GM12878 (cell line): ENCODE measurements at regions not wholly inside any gene's neighbourhood (a gene's known extent, or its start where the extent isn't known, plus 50 kb on each side); places are given as distances from the start of the nearest gene placed in this dataset.

ENCODE experiments used
- ATAC-seq: fragments of 200-7000 bp; cut with Tn5 transposase; 3 replicates; pipeline ENCODE4 v1.9.1; 2020; ENCODE audit warnings: mild to moderate bottlenecking, moderate library complexity
- BruUV-seq: library from RNA; stranded (reverse); fragments of 400-500 nt; replicated peaks from 2 replicates; lab custom pipeline; 2021; lab: Mats Ljungman, UMichigan
- CTCF ChIA-PET: fragments of 300-600 bp; sonication (Branson Sonifier 250); formaldehyde crosslinking; extraction: SDS; loops from one replicate; lab custom pipeline; 2021; ENCODE audit warnings: inconsistent platforms; lab: Yijun Ruan, JAX
- POLR2A ChIA-PET: fragments of 350-600 bp; formaldehyde crosslinking; extraction: SDS; loops from one replicate; lab custom pipeline; 2021; ENCODE audit warnings: inconsistent platforms; lab: Charles Lee
- RAD21 ChIA-PET: fragments of 300-600 bp; sonication (Branson Sonifier 250); formaldehyde crosslinking; loops from one replicate; lab custom pipeline; 2023; ENCODE audit warnings: antibody characterized with exemption; ENCODE audit not compliant: unreplicated experiment; lab: Charles Lee
- SMC1A ChIA-PET: fragments of 300-600 bp; sonication (Branson Sonifier 250); formaldehyde crosslinking; loops from one replicate; lab custom pipeline; 2023; ENCODE audit not compliant: unreplicated experiment, uncharacterized antibody; lab: Charles Lee
- DNase-seq: peaks from one replicate; pipeline ENCODE4 v3.0.0-alpha.2; 2011; ENCODE audit warnings: low read depth, low spot score
- FAIRE-seq: peaks from 3 replicates; lab custom pipeline; 2011; peaks lifted over from hg19 to GRCh38; lab: Jason Lieb, UNC
- H2AFZ ChIP-seq: 2 replicates; pipeline ENCODE4 v1.6.0; 2011; ENCODE audit warnings: low read depth, low read length, control low read depth; ENCODE audit not compliant: control insufficient read depth
- H3K27ac ChIP-seq: 2 replicates; pipeline ENCODE4 v1.5.1; 2011; ENCODE audit warnings: control low read depth; ENCODE audit not compliant: control insufficient read depth, insufficient read depth
- H3K27me3 ChIP-seq, 2 experiments: replicated peaks in 1 of 2; 2 replicates each; pipeline versions ENCODE4 v1.6.0 to v1.6.1; 2011; ENCODE audit warnings: low read length in 1 of 2; ENCODE audit not compliant: control insufficient read depth in 2 of 2, insufficient read depth in 2 of 2
- H3K36me3 ChIP-seq, 2 experiments: 2 replicates each; pipeline ENCODE4 v1.5.1; 2011; ENCODE audit warnings: low read length in 1 of 2; ENCODE audit not compliant: control insufficient read depth in 2 of 2, insufficient read depth in 2 of 2
- H3K4me1 ChIP-seq: 2 replicates; pipeline ENCODE4 v1.6.1; 2011; ENCODE audit warnings: mild to moderate bottlenecking, low read length, moderate library complexity, mixed read lengths; ENCODE audit not compliant: control insufficient read depth, insufficient read depth
- H3K4me2 ChIP-seq: 2 replicates; pipeline ENCODE4 v1.6.0; 2011; ENCODE audit warnings: control low read depth; ENCODE audit not compliant: control insufficient read depth, insufficient read depth
- H3K4me3 ChIP-seq: fragments of 200-600 bp; sonication (generic); 2 replicates; pipeline ENCODE4 v1.5.1; 2016
- H3K79me2 ChIP-seq: 2 replicates; pipeline ENCODE4 v1.6.0; 2011; ENCODE audit warnings: low read length; ENCODE audit not compliant: control insufficient read depth, insufficient read depth
- H3K9ac ChIP-seq: 2 replicates; pipeline ENCODE4 v1.8.0; 2011; ENCODE audit warnings: low read length, control low read depth, mixed read lengths; ENCODE audit not compliant: control insufficient read depth, insufficient read depth
- H3K9me3 ChIP-seq: replicated peaks from 3 replicates; pipeline ENCODE4 v1.5.1; 2011; ENCODE audit warnings: mild to moderate bottlenecking, low read length; ENCODE audit not compliant: control insufficient read depth, insufficient read depth
- H4K20me1 ChIP-seq: 2 replicates; pipeline ENCODE4 v1.6.0; 2011; ENCODE audit not compliant: control insufficient read depth, insufficient read depth
- DPF2 ChIP-seq: fragments of 450-650 bp; IDR thresholded peaks from 2 replicates; pipeline ENCODE4 v1.6.1; 2017; ENCODE audit warnings: mild to moderate bottlenecking
- EP300 ChIP-seq, 2 experiments: fragments of 150-350 bp in 1 of 2; IDR thresholded peaks; 2 replicates each; pipeline ENCODE4 v1.6.1; 2011 to 2012; ENCODE audit warnings: low read depth in 2 of 2, low read length in 2 of 2, borderline replicate concordance in 1 of 2, improper control_type of control experiment in 1 of 2, inconsistent platforms in 1 of 2; ENCODE audit not compliant: control insufficient read depth in 1 of 2
- HDGF ChIP-seq: fragments of 450-650 bp; IDR thresholded peaks from 2 replicates; pipeline ENCODE4 v1.6.1; 2016; ENCODE audit warnings: antibody characterized with exemption
- KLF5 ChIP-seq: fragments of 450-650 bp; IDR thresholded peaks from 2 replicates; pipeline ENCODE4 v1.6.1; 2014; ENCODE audit warnings: mild to moderate bottlenecking; ENCODE audit not compliant: partially characterized antibody
- LARP7 ChIP-seq: fragments of 450-650 bp; IDR thresholded peaks from 2 replicates; pipeline ENCODE4 v1.6.1; 2017; ENCODE audit warnings: mild to moderate bottlenecking
- NR2C1 ChIP-seq: fragments of 450-650 bp; IDR thresholded peaks from 2 replicates; pipeline ENCODE4 v1.6.1; 2017; ENCODE audit warnings: antibody characterized with exemption, mild to moderate bottlenecking, moderate library complexity
- PML ChIP-seq: IDR thresholded peaks from 2 replicates; pipeline ENCODE4 v1.6.1; 2012; ENCODE audit warnings: low read length, inconsistent platforms
- SMAD5 ChIP-seq: IDR thresholded peaks from 2 replicates; pipeline ENCODE4 v1.6.1; 2016; ENCODE audit warnings: antibody characterized with exemption, low read depth
- SP1 ChIP-seq: IDR thresholded peaks from one replicate; pipeline ENCODE4 v1.6.1; 2011; ENCODE audit warnings: low read depth, low read length
- WGBS: methylation state at CpG from one replicate; pipeline ENCODE4 v1.1.6; 2016; ENCODE audit warnings: low lambda C conversion rate; ENCODE audit not compliant: insufficient replicate concordance, insufficient coverage; ENCODE audit errors: missing lambda C conversion rate; 5-methylcytosine and 5-hydroxymethylcytosine counted together
- in situ Hi-C: fragments of 300-500 bp; cut with MboI; formaldehyde crosslinking; loops from 9 replicates; pipeline ENCODE4 v1.14.3; 2018; ENCODE audit warnings: mixed read lengths
- intact Hi-C: fragments of 100-400 bp; cut with micrococcal nuclease; formaldehyde crosslinking; loops from one replicate; pipeline ENCODE4 v1.14.2; 2022; ENCODE audit not compliant: unreplicated experiment
- TF ChIP-seq, protein P1 (sequence below): IDR thresholded peaks from 2 replicates; pipeline ENCODE4 v1.6.1; 2011; ENCODE audit warnings: mild to moderate bottlenecking, low read depth, low read length, moderate library complexity; ENCODE audit not compliant: insufficient replicate concordance
- TF ChIP-seq, protein P2 (sequence below): fragments of 450-650 bp; IDR thresholded peaks from 2 replicates; pipeline ENCODE4 v1.6.1; 2017; ENCODE audit warnings: borderline replicate concordance

DNA sequence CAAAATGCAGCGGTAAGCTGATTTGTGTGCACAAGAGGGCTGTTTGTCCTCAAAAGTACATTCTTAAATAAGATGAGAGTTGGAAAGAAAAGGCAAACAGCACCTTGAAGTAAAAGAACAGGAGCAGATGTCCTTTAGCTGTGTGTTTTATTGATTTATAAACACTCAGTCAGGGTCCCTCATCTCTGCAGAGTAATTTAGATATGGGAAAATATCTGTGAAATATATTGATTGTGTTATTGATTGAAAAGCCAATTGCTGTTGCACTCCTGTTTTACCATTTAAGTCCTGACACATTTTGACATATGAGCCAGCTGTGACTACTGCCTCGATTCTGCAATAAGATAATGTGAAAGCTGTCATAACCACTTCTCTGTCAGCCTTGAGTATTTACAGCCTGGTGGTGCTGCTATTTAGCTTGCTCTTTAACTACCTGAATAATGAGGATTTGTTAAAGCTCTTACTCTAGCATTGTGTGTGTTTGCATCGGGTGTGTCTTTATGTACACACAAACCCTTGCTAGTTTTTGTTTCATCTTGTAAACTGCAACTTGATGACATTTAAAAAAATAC is 550.1 kb downstream of the DACH1 start:
- ChIA-PET POLR2A (no interaction called here), RAD21 (no interaction called here), SMC1A (interaction anchor here (1.4 kb wide), 1 partner anchor 23 kb away, joined by 4 read pairs; no protein-coding TSS in a partner anchor), CTCF (interaction anchor here (0.5 kb wide), 1 partner anchor 1326 kb away, joined by 4 read pairs; no protein-coding TSS in a partner anchor)
- no peak overlapping the region for H3K9ac ChIP-seq
- H3K4me3 ChIP-seq: no peak overlapping the region
- ATAC-seq (no peak; the same call in 2 of the 3 replicates), DNase-seq (no peak), FAIRE-seq (no peak)
- no peak overlapping the region for H2AFZ ChIP-seq
- intact Hi-C loops: no loop called here
- in situ Hi-C loops: no loop called here
- BruUV-seq: no TSS peak
- no peaks in the 10 kb centered on the region for H3K9me3 ChIP-seq
- 49% methylated on average over 3 of the region's 3 CpGs for WGBS
- no peaks in the 10 kb centered on the region for H3K36me3 ChIP-seq
- no peak for TF ChIP-seq DPF2
- no peak for TF ChIP-seq EP300 (IDR thresholded peaks at IDR 0.05; ENCODE audit: borderline replicate concordance in 1 of 2, control insufficient read depth in 1 of 2, low read depth in 2 of 2, low read length in 2 of 2)
- no peak for TF ChIP-seq SP1
- no peak for TF ChIP-seq HDGF
- no peak for TF ChIP-seq KLF5
- no peak for TF ChIP-seq SMAD5
- no peak for TF ChIP-seq NR2C1
- no peak for TF ChIP-seq LARP7
- no peak for TF ChIP-seq PML
- TF ChIP-seq, protein P1, sequence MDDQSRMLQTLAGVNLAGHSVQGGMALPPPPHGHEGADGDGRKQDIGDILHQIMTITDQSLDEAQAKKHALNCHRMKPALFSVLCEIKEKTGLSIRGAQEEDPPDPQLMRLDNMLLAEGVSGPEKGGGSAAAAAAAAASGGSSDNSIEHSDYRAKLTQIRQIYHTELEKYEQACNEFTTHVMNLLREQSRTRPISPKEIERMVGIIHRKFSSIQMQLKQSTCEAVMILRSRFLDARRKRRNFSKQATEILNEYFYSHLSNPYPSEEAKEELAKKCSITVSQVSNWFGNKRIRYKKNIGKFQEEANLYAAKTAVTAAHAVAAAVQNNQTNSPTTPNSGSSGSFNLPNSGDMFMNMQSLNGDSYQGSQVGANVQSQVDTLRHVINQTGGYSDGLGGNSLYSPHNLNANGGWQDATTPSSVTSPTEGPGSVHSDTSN: no peak
- TF ChIP-seq, protein P2, sequence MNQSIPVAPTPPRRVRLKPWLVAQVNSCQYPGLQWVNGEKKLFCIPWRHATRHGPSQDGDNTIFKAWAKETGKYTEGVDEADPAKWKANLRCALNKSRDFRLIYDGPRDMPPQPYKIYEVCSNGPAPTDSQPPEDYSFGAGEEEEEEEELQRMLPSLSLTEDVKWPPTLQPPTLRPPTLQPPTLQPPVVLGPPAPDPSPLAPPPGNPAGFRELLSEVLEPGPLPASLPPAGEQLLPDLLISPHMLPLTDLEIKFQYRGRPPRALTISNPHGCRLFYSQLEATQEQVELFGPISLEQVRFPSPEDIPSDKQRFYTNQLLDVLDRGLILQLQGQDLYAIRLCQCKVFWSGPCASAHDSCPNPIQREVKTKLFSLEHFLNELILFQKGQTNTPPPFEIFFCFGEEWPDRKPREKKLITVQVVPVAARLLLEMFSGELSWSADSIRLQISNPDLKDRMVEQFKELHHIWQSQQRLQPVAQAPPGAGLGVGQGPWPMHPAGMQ: no peak
- H3K27me3 ChIP-seq: no peaks in the 10 kb centered on the region
- no peaks in the 10 kb centered on the region for H4K20me1 ChIP-seq
- H3K27ac ChIP-seq: no peak overlapping the region
- H3K79me2 ChIP-seq: no peaks in the 10 kb centered on the region
- no peaks in the 10 kb centered on the region for H3K4me1 ChIP-seq
- no peak overlapping the region for H3K4me2 ChIP-seq
